Body of pancreas (tissue), 4 donors: ENCODE measurements at regions not wholly inside any gene's neighbourhood (a gene's known extent, or its start where the extent isn't known, plus 50 kb on each side); places are given as distances from the start of the nearest gene placed in this dataset.

Experiments used
- POLR2A ChIP-seq, 3 donors: fragments of 450-650 bp; IDR thresholded peaks; one replicate each; pipeline ENCODE4 v1.6.1; 2016; ENCODE audit warnings: antibody characterized with exemption in 3 of 3, mild to moderate bottlenecking in 2 of 3
- TF ChIP-seq, protein P1 (sequence below), 7 experiments: fragments of 450-650 bp in 4 of 7; fragments of 200-600 bp in 3 of 7; sonication (generic) in 3 of 7; IDR thresholded peaks; one replicate each; pipeline ENCODE4 v1.5.1; 2016 to 2019; ENCODE audit warnings: antibody characterized with exemption in 7 of 7

- TF ChIP-seq, protein P1, sequence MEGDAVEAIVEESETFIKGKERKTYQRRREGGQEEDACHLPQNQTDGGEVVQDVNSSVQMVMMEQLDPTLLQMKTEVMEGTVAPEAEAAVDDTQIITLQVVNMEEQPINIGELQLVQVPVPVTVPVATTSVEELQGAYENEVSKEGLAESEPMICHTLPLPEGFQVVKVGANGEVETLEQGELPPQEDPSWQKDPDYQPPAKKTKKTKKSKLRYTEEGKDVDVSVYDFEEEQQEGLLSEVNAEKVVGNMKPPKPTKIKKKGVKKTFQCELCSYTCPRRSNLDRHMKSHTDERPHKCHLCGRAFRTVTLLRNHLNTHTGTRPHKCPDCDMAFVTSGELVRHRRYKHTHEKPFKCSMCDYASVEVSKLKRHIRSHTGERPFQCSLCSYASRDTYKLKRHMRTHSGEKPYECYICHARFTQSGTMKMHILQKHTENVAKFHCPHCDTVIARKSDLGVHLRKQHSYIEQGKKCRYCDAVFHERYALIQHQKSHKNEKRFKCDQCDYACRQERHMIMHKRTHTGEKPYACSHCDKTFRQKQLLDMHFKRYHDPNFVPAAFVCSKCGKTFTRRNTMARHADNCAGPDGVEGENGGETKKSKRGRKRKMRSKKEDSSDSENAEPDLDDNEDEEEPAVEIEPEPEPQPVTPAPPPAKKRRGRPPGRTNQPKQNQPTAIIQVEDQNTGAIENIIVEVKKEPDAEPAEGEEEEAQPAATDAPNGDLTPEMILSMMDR (IDR thresholded peaks at IDR 0.05) = no peak
- no peak for TF ChIP-seq POLR2A (IDR thresholded peaks at IDR 0.05)
Observed at GRCh38 chr7:156386097-156386496, 254.5 kb upstream of the RNF32 start.
